KMS-11 (cell line): ENCODE measurements at regions not wholly inside any gene's neighbourhood (a gene's known extent, or its start where the extent isn't known, plus 50 kb on each side); places are given as distances from the start of the nearest gene placed in this dataset.

ENCODE experiments used
- H2AFZ ChIP-seq: fragments of 200-600 bp; sonication (generic); 2 replicates; pipeline ENCODE4 v1.6.1; 2016; ENCODE audit warnings: antibody characterized with exemption, mixed run types, low read depth
- H3K27ac ChIP-seq: fragments of 200-600 bp; sonication (generic); 2 replicates; pipeline ENCODE4 v1.6.1; 2016; ENCODE audit warnings: mild to moderate bottlenecking, mixed run types
- H3K27me3 ChIP-seq: fragments of 200-600 bp; sonication (generic); 2 replicates; pipeline ENCODE4 v1.6.1; 2017; ENCODE audit warnings: mild to moderate bottlenecking, low read depth, mixed run types, moderate library complexity; ENCODE audit not compliant: insufficient read depth
- H3K36me3 ChIP-seq: fragments of 200-600 bp; sonication (generic); 2 replicates; pipeline ENCODE4 v1.6.1; 2017; ENCODE audit warnings: mild to moderate bottlenecking, mixed run types; ENCODE audit not compliant: insufficient read depth
- H3K4me1 ChIP-seq: fragments of 200-600 bp; sonication (generic); 2 replicates; pipeline ENCODE4 v1.6.1; 2016; ENCODE audit warnings: mild to moderate bottlenecking, low read depth, mixed run types; ENCODE audit not compliant: poor library complexity, severe bottlenecking
- H3K4me2 ChIP-seq: fragments of 200-600 bp; sonication (generic); 2 replicates; pipeline ENCODE4 v1.7.0; 2016; ENCODE audit warnings: mild to moderate bottlenecking, mixed run types
- H3K4me3 ChIP-seq: fragments of 200-600 bp; sonication (generic); IDR thresholded peaks from 2 replicates; pipeline ENCODE4 v1.6.1; 2017; ENCODE audit warnings: low read depth, low read length, mixed read lengths; ENCODE audit not compliant: insufficient read depth
- H3K79me2 ChIP-seq: fragments of 200-600 bp; sonication (generic); 2 replicates; pipeline ENCODE4 v1.6.1; 2016; ENCODE audit warnings: low read depth, mixed run types; ENCODE audit not compliant: insufficient read depth
- H3K9ac ChIP-seq: fragments of 200-600 bp; sonication (generic); 2 replicates; pipeline ENCODE4 v1.6.1; 2016; ENCODE audit warnings: mild to moderate bottlenecking, mixed run types
- H4K20me1 ChIP-seq: fragments of 200-600 bp; sonication (generic); 2 replicates; pipeline ENCODE4 v1.6.1; 2016; ENCODE audit warnings: mild to moderate bottlenecking, mixed run types; ENCODE audit not compliant: insufficient read depth
- TF ChIP-seq, protein P1 (sequence below): fragments of 200-600 bp; sonication (generic); conservative IDR thresholded peaks from 2 replicates; pipeline ENCODE4 v1.6.1; 2017; ENCODE audit warnings: low read depth, mild to moderate bottlenecking, antibody characterized with exemption, low read length, moderate library complexity, mixed read lengths

DNA sequence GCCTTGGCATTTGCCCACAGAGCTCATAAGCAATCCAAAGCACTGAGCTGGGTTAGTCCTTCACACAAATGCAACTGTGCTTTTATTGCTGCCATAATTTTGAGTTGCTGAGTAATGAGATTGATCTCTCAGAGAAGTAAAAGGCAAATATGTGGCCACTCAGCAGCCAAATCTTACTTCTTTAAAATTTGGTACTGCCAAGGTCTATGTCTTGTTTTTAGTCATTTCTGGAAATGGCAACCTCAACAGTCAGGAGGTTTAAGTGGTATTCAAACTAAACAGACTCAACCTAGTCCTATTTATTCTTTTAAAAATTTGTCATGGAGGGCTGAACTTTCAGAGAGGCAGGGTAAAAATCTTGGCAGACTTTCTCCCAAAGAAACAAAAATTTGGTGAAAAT lies 216.4 kb upstream of the GJB5 start:
- Histone ChIP-seq H2AFZ (no peak overlapping the region), H3K9ac (no peak overlapping the region), H4K20me1 (no peaks in the 10 kb centered on the region), H3K36me3 (no peaks in the 10 kb centered on the region), H3K27ac (no peak overlapping the region), H3K4me1 (no peaks in the 10 kb centered on the region), H3K79me2 (no peaks in the 10 kb centered on the region), H3K4me2 (no peak overlapping the region), H3K4me3 (no peak overlapping the region), H3K27me3 (no peaks in the 10 kb centered on the region)
- TF ChIP-seq, protein P1, sequence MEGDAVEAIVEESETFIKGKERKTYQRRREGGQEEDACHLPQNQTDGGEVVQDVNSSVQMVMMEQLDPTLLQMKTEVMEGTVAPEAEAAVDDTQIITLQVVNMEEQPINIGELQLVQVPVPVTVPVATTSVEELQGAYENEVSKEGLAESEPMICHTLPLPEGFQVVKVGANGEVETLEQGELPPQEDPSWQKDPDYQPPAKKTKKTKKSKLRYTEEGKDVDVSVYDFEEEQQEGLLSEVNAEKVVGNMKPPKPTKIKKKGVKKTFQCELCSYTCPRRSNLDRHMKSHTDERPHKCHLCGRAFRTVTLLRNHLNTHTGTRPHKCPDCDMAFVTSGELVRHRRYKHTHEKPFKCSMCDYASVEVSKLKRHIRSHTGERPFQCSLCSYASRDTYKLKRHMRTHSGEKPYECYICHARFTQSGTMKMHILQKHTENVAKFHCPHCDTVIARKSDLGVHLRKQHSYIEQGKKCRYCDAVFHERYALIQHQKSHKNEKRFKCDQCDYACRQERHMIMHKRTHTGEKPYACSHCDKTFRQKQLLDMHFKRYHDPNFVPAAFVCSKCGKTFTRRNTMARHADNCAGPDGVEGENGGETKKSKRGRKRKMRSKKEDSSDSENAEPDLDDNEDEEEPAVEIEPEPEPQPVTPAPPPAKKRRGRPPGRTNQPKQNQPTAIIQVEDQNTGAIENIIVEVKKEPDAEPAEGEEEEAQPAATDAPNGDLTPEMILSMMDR: no peak

DNA sequence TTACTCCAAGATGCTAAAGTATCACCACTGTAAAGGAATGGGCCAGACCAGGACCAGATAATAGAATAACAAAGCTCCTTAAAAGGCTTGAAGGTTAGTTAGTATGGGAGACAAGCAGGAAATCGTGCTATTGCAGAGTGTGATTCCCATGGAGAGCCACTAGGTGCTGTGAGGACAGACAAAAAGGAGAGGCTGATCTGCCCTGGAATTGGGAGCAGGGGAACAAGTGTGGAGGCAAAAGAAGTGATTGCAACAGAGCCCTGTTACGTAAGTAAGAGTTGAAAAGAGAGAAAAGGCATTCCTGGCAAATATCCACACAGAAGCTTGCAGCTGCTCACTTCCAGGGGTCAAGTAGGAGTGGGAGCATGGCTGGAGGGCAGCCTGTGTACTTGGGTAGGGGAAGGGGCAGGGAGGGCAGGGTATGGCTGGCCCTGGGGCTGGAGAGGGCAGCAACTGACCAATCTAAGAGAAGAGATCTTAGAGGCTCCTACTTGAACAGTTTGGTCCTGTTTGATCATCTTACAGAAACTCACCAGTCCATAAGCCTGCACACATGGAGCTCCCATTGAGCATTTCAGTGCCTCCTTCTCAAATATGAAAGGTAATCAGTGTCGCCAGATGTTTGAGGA lies 207.7 kb upstream of the GJB5 start:
- Histone ChIP-seq H3K79me2 (no peaks in the 10 kb centered on the region), H3K4me2 (no peak overlapping the region), H3K4me3 (no peak overlapping the region), H3K27me3 (no peaks in the 10 kb centered on the region), H3K27ac (no peak overlapping the region), H3K9ac (no peak overlapping the region), H3K4me1 (no peaks in the 10 kb centered on the region), H3K36me3 (no peaks in the 10 kb centered on the region), H4K20me1 (no peaks in the 10 kb centered on the region), H2AFZ (no peak overlapping the region)
- TF ChIP-seq, protein P1: 0 out of 2 replicates have a peak, but pooled peaks have one; percentile 23

DNA sequence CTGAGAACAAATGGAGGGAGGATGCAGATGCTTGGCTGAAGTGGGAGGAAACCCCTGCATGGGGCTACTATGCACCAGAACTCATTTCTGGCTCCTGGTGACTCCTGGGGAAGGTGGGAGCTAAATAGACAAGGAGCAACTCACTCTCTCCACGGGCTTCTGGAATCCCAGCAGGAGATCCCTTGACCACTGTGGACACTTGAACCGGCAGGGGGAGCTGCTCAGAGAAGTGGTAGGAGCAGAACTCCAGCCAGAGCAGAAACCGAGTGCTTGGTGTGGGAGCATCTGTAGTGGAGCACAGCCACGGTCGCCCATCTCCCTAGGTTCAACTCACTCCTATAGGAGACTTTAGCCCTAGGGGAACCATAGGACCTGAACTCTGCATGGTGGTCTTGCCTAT lies 205.6 kb upstream of the GJB5 start:
- Histone ChIP-seq H3K27me3 (no peaks in the 10 kb centered on the region), H3K4me1 (no peaks in the 10 kb centered on the region), H3K36me3 (no peaks in the 10 kb centered on the region), H3K4me2 (no peak overlapping the region), H3K79me2 (no peaks in the 10 kb centered on the region), H4K20me1 (no peaks in the 10 kb centered on the region), H3K27ac (no peak overlapping the region), H3K4me3 (no peak overlapping the region), H3K9ac (no peak overlapping the region), H2AFZ (no peak overlapping the region)
- TF ChIP-seq, protein P1: no peak

DNA sequence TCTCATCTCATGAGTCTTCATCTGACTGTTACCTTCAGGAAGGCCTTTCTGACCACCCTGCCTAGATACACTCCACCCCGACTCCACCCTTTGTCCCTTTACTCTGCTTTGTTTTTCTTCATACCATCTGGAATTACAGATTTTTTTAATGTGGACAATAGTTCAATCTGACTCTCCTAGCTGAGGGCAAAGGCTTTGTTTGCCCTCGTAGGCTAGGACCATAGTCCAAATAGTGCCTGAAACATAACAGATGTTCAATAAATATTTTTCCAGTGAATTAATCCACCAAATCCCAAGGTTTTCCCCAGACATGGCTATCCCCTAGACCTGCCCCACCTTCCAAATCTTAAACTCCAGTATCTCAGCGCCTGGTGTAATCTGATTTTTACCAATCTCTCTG lies 176.5 kb upstream of the GJB5 start:
- Histone ChIP-seq H3K27ac (no peak overlapping the region), H3K36me3 (no peaks in the 10 kb centered on the region)

More for the DNA sequence above, 176.5 kb upstream of the GJB5 start:
- H4K20me1 ChIP-seq: no peaks in the 10 kb centered on the region
- TF ChIP-seq, protein P1: no peak
- H3K4me3 ChIP-seq: no peak overlapping the region
- no peak overlapping the region for H3K9ac ChIP-seq
- no peaks in the 10 kb centered on the region for H3K27me3 ChIP-seq
- H3K4me1 ChIP-seq: no peaks in the 10 kb centered on the region
- no peak overlapping the region for H3K4me2 ChIP-seq
- H2AFZ ChIP-seq: no peak overlapping the region
- no peaks in the 10 kb centered on the region for H3K79me2 ChIP-seq
